T-helper 2 cell (primary cell): ENCODE measurements at regions not wholly inside any gene's neighbourhood (a gene's known extent, or its start where the extent isn't known, plus 50 kb on each side); places are given as distances from the start of the nearest gene placed in this dataset.

Source experiments
- DNase-seq, 5 experiments: peaks; one replicate each; pipeline versions ENCODE4 v3.0.0 to v3.0.0-alpha.2; 2012 to 2022

GRCh38 chr12:114879354-114879753, 195.4 kb upstream of the TBX3 start:
- DNase-seq: no peak

- DNase-seq: no peak
These were observed 194.8 kb upstream of the TBX3 start for GRCh38 chr12:114878781-114879180.

GRCh38 chr12:114876968-114877680, 193.1 kb upstream of the TBX3 start:
- DNase-seq: no peak

- DNase-seq: no peak
These were observed 191.3 kb upstream of the TBX3 start for GRCh38 chr12:114875313-114875712.

- no peak for DNase-seq
These were observed 189.7 kb upstream of the TBX3 start for GRCh38 chr12:114873656-114874055.

- DNase-seq: no peak
These were observed 185.2 kb upstream of the TBX3 start for GRCh38 chr12:114868995-114869834.

- DNase-seq: no peak
These were observed 182.4 kb upstream of the TBX3 start for GRCh38 chr12:114866331-114866730.

GRCh38 chr12:114864837-114865551, 181.0 kb upstream of the TBX3 start:
- no peak for DNase-seq

GRCh38 chr12:114863911-114864310, 179.9 kb upstream of the TBX3 start:
- DNase-seq: no peak

- no peak for DNase-seq
These were observed 177.0 kb upstream of the TBX3 start for GRCh38 chr12:114860969-114861368.

GRCh38 chr12:114858388-114859146, 174.6 kb upstream of the TBX3 start:
- no peak for DNase-seq

- DNase-seq: no peak
These were observed 171.7 kb upstream of the TBX3 start for GRCh38 chr12:114855678-114856077.

GRCh38 chr12:114852976-114853529, 169.1 kb upstream of the TBX3 start:
- DNase-seq: no peak

GRCh38 chr12:114851981-114852380, 168.0 kb upstream of the TBX3 start:
- DNase-seq: no peak

- no peak for DNase-seq
These were observed 166.8 kb upstream of the TBX3 start for GRCh38 chr12:114850661-114851275.

- DNase-seq: no peak
These were observed 164.7 kb upstream of the TBX3 start for GRCh38 chr12:114848666-114849065.

- DNase-seq: no peak
These were observed 163.6 kb upstream of the TBX3 start for GRCh38 chr12:114847441-114848035.

GRCh38 chr12:114846771-114847170, 162.8 kb upstream of the TBX3 start:
- DNase-seq: no peak

GRCh38 chr12:114841557-114842251, 157.7 kb upstream of the TBX3 start:
- DNase-seq: no peak

GRCh38 chr12:114838480-114838879, 154.5 kb upstream of the TBX3 start:
- no peak for DNase-seq

GRCh38 chr12:114836609-114837008, 152.6 kb upstream of the TBX3 start:
- DNase-seq: no peak
